ENCODE measurements at regions not wholly inside any gene's neighbourhood (a gene's known extent, or its start where the extent isn't known, plus 50 kb on each side); places are given as distances from the start of the nearest gene placed in this dataset.
"Not testable (repeated sequence)": the region's sequence is repeated elsewhere in the genome, so short reads cannot be mapped to it uniquely, and the experiment has no call there.

- DNase-seq, result no peak
- POLR2A ChIA-PET, result no interaction called here
- H3K36me3 ChIP-seq (ENCODE audit: control insufficient read depth in 4 of 4, insufficient read depth in 4 of 4, low read length in 3 of 4), result no peaks in the 10 kb centered on the region
- H3K4me1 ChIP-seq (ENCODE audit: control extremely low read depth in 1 of 4, control insufficient read depth in 4 of 4, insufficient read depth in 4 of 4, low read length in 3 of 4), result peaks cover 0 to 22% (median 10%) of the 10 kb centered on the region in 4 experiments
- WGBS (ENCODE audit: insufficient coverage), result 80% methylated on average over 1 of the region's 2 CpGs
- no peak overlapping the region for H3K27ac ChIP-seq (ENCODE audit: insufficient read depth in 1 of 2, low read depth in 1 of 2, low read length in 2 of 2, poor library complexity in 1 of 2, severe bottlenecking in 2 of 2)
- no peaks in the 10 kb centered on the region for H3K9me3 ChIP-seq (ENCODE audit: control extremely low read depth in 1 of 5, control insufficient read depth in 4 of 5, insufficient read depth in 2 of 5, low read depth in 1 of 5, low read length in 4 of 5)
- H3K4me3 ChIP-seq (ENCODE audit: control insufficient read depth in 1 of 7, extremely low read depth in 1 of 7, insufficient read depth in 4 of 7, low read depth in 2 of 7, low read length in 6 of 7), result no peak overlapping the region
- CTCF ChIA-PET, result no interaction called here
- H3K27me3 ChIP-seq (replicated peaks in 2 of 5; ENCODE audit: control insufficient read depth in 4 of 5, insufficient read depth in 5 of 5, low read length in 4 of 5), result no peaks in the 10 kb centered on the region
These were observed 73.4 kb downstream of the FGD2 start for GRCh38 chr6:37078814-37079213.

GRCh38 chr6:37081042-37081607 is 75.7 kb downstream of the FGD2 start:
- peaks cover 2 to 33% (median 10%) of the 10 kb centered on the region in 4 experiments for H3K4me1 ChIP-seq (ENCODE audit: control extremely low read depth in 1 of 4, control insufficient read depth in 4 of 4, insufficient read depth in 4 of 4, low read length in 3 of 4)
- no peaks in the 10 kb centered on the region for H3K27me3 ChIP-seq (replicated peaks in 2 of 5; ENCODE audit: control insufficient read depth in 4 of 5, insufficient read depth in 5 of 5, low read length in 4 of 5)
- no peaks in the 10 kb centered on the region for H3K36me3 ChIP-seq (ENCODE audit: control insufficient read depth in 4 of 4, insufficient read depth in 4 of 4, low read length in 3 of 4)
- ChIA-PET CTCF (interaction anchor here (1.1 to 2.0 kb wide), 2 partner anchors 12 to 30 kb away, joined by 3 to 4 read pairs; no protein-coding TSS in a partner anchor), POLR2A (no interaction called here)
- no peak overlapping the region for H3K27ac ChIP-seq (ENCODE audit: insufficient read depth in 1 of 2, low read depth in 1 of 2, low read length in 2 of 2, poor library complexity in 1 of 2, severe bottlenecking in 2 of 2)
- WGBS (ENCODE audit: insufficient coverage), result 100% methylated on average over 5 of the region's 7 CpGs
- no peak for DNase-seq
- no peaks in the 10 kb centered on the region for H3K9me3 ChIP-seq (ENCODE audit: control extremely low read depth in 1 of 5, control insufficient read depth in 4 of 5, insufficient read depth in 2 of 5, low read depth in 1 of 5, low read length in 4 of 5)
- no peak overlapping the region for H3K4me3 ChIP-seq (ENCODE audit: control insufficient read depth in 1 of 7, extremely low read depth in 1 of 7, insufficient read depth in 4 of 7, low read depth in 2 of 7, low read length in 6 of 7)

DNA sequence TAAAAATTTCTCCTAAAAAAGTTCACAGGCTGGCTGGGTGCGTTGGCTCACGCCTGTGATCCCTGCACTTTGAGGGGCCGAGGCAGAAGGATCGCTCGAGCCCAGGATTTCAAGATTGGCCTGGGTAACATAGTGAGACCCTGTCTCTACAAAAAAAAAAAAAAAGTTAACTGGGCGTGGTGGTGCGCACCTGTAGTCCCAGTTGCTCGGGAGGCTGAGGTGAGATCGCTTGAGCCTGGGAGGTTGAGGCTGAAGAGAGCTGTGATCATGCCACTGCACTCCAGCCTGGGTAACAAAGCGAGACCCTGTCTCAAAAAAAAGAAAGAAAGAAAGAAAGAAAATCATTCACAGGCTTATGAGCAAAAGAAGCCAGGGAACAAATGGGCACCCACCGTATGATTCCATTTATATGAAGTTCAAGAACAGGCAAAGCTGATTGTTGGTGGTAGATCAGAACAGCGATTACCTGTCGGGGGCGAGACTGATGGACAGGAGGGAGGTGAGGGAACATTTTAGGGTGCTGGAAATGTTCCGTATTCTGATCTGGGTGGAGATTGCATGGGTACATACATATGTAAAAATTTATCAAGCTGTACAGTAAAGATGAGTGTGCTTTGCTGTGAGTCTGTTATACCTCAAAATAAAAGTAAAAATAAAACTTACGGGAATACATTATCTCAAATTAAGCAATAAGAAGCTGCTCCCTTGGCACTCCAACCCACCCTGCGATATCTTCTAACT is 77.1 kb downstream of the FGD2 start:
- ChIA-PET CTCF (interaction anchor here (1.3 to 2.0 kb wide), 3 partner anchors 31 to 65 kb away, joined by 3 to 4 read pairs (median 3); no protein-coding TSS in a partner anchor), POLR2A (no interaction called here)
- Histone ChIP-seq H3K4me1 (ENCODE audit: control extremely low read depth in 1 of 4, control insufficient read depth in 4 of 4, insufficient read depth in 4 of 4, low read length in 3 of 4) (peaks cover 2 to 33% (median 10%) of the 10 kb centered on the region in 4 experiments), H3K4me3 (ENCODE audit: control insufficient read depth in 1 of 7, extremely low read depth in 1 of 7, insufficient read depth in 4 of 7, low read depth in 2 of 7, low read length in 6 of 7) (no peak overlapping the region), H3K27ac (ENCODE audit: insufficient read depth in 1 of 2, low read depth in 1 of 2, low read length in 2 of 2, poor library complexity in 1 of 2, severe bottlenecking in 2 of 2) (no peak overlapping the region), H3K9me3 (ENCODE audit: control extremely low read depth in 1 of 5, control insufficient read depth in 4 of 5, insufficient read depth in 2 of 5, low read depth in 1 of 5, low read length in 4 of 5) (no peaks in the 10 kb centered on the region), H3K27me3 (replicated peaks in 2 of 5; ENCODE audit: control insufficient read depth in 4 of 5, insufficient read depth in 5 of 5, low read length in 4 of 5) (no peaks in the 10 kb centered on the region), H3K36me3 (ENCODE audit: control insufficient read depth in 4 of 4, insufficient read depth in 4 of 4, low read length in 3 of 4) (no peaks in the 10 kb centered on the region)
- no peak for DNase-seq
- WGBS (ENCODE audit: insufficient coverage), result 98% methylated on average over 9 of the region's 17 CpGs

GRCh38 chr6:37083243-37084138 is 78.0 kb downstream of the FGD2 start:
- Histone ChIP-seq H3K27me3 (replicated peaks in 2 of 5; ENCODE audit: control insufficient read depth in 4 of 5, insufficient read depth in 5 of 5, low read length in 4 of 5) (no peaks in the 10 kb centered on the region), H3K4me3 (ENCODE audit: control insufficient read depth in 1 of 7, extremely low read depth in 1 of 7, insufficient read depth in 4 of 7, low read depth in 2 of 7, low read length in 6 of 7) (peak overlapping the region in 1 of 7 experiments; percentile 23), H3K27ac (ENCODE audit: insufficient read depth in 1 of 2, low read depth in 1 of 2, low read length in 2 of 2, poor library complexity in 1 of 2, severe bottlenecking in 2 of 2) (peak overlapping the region in 1 of 2 experiments; percentile 31), H3K36me3 (ENCODE audit: control insufficient read depth in 4 of 4, insufficient read depth in 4 of 4, low read length in 3 of 4) (no peaks in the 10 kb centered on the region), H3K4me1 (ENCODE audit: control extremely low read depth in 1 of 4, control insufficient read depth in 4 of 4, insufficient read depth in 4 of 4, low read length in 3 of 4) (peaks cover 2 to 33% (median 10%) of the 10 kb centered on the region in 4 experiments), H3K9me3 (ENCODE audit: control extremely low read depth in 1 of 5, control insufficient read depth in 4 of 5, insufficient read depth in 2 of 5, low read depth in 1 of 5, low read length in 4 of 5) (no peaks in the 10 kb centered on the region)
- POLR2A ChIA-PET, result interaction anchor here (0.8 kb wide), 1 partner anchor 14 kb away, joined by 3 read pairs; no protein-coding TSS in a partner anchor
- WGBS (ENCODE audit: insufficient coverage), result 61% methylated on average over 13 of the region's 14 CpGs
- CTCF ChIA-PET, result interaction anchor here (0.8 to 2.0 kb wide), 8 partner anchors 10 to 88 kb away, joined by 3 to 4 read pairs (median 3); no protein-coding TSS in a partner anchor
- peak in 2 of 3 donors; percentile 25 to 27 for DNase-seq

DNA sequence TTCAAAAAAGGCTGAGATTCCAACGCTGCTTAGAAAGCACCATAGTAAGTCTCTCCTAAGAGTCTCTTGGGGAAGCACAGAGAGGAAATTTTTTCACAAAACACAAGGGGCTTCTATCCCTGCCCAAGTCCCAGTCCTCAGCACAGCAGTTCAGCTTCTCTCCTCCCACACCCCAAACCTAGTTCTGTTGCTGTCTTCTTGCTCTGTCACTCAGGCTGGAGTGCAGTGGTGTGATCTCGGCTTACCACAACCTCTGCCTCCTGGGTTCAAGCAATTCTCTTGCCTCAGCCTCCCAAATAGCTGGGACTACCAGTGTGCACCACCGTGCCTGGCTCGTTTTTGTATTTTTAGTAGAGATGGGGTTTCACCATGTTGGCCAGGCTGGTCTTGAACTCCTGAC is 79.2 kb downstream of the FGD2 start:
- H3K27me3 ChIP-seq (replicated peaks in 2 of 5; ENCODE audit: control insufficient read depth in 4 of 5, insufficient read depth in 5 of 5, low read length in 4 of 5); DNase-seq; H3K4me3 ChIP-seq (ENCODE audit: control insufficient read depth in 1 of 7, extremely low read depth in 1 of 7, insufficient read depth in 4 of 7, low read depth in 2 of 7, low read length in 6 of 7); H3K27ac ChIP-seq (ENCODE audit: insufficient read depth in 1 of 2, low read depth in 1 of 2, low read length in 2 of 2, poor library complexity in 1 of 2, severe bottlenecking in 2 of 2); H3K36me3 ChIP-seq (ENCODE audit: control insufficient read depth in 4 of 4, insufficient read depth in 4 of 4, low read length in 3 of 4); H3K9me3 ChIP-seq (ENCODE audit: control extremely low read depth in 1 of 5, control insufficient read depth in 4 of 5, insufficient read depth in 2 of 5, low read depth in 1 of 5, low read length in 4 of 5): not testable (repeated sequence)
- POLR2A ChIA-PET, result interaction anchor here (0.8 kb wide), 1 partner anchor 13 kb away, joined by 3 read pairs; no protein-coding TSS in a partner anchor
- H3K4me1 ChIP-seq (ENCODE audit: control extremely low read depth in 1 of 4, control insufficient read depth in 4 of 4, insufficient read depth in 4 of 4, low read length in 3 of 4), result peaks cover 2 to 33% (median 10%) of the 10 kb centered on the region in 4 experiments
- WGBS (ENCODE audit: insufficient coverage), result 100% methylated on average over 2 of the region's 4 CpGs
- CTCF ChIA-PET, result interaction anchor here (0.9 to 1.2 kb wide), 4 partner anchors 12 to 87 kb away, joined by 3 to 4 read pairs (median 3); no protein-coding TSS in a partner anchor

- Histone ChIP-seq H3K9me3 (ENCODE audit: control extremely low read depth in 1 of 5, control insufficient read depth in 4 of 5, insufficient read depth in 2 of 5, low read depth in 1 of 5, low read length in 4 of 5) (no peaks in the 10 kb centered on the region), H3K4me3 (ENCODE audit: control insufficient read depth in 1 of 7, extremely low read depth in 1 of 7, insufficient read depth in 4 of 7, low read depth in 2 of 7, low read length in 6 of 7) (no peak overlapping the region), H3K4me1 (ENCODE audit: control extremely low read depth in 1 of 4, control insufficient read depth in 4 of 4, insufficient read depth in 4 of 4, low read length in 3 of 4) (peaks cover 2 to 33% (median 10%) of the 10 kb centered on the region in 4 experiments), H3K36me3 (ENCODE audit: control insufficient read depth in 4 of 4, insufficient read depth in 4 of 4, low read length in 3 of 4) (no peaks in the 10 kb centered on the region), H3K27me3 (replicated peaks in 2 of 5; ENCODE audit: control insufficient read depth in 4 of 5, insufficient read depth in 5 of 5, low read length in 4 of 5) (no peaks in the 10 kb centered on the region), H3K27ac (ENCODE audit: insufficient read depth in 1 of 2, low read depth in 1 of 2, low read length in 2 of 2, poor library complexity in 1 of 2, severe bottlenecking in 2 of 2) (no peak overlapping the region)
- POLR2A ChIA-PET, result no interaction called here
- no peak for DNase-seq
- WGBS (ENCODE audit: insufficient coverage), result 98% methylated on average over 5 of the region's 7 CpGs
- CTCF ChIA-PET, result interaction anchor here (0.9 to 1.5 kb wide), 5 partner anchors 10 to 56 kb away, joined by 3 to 4 read pairs (median 4); no protein-coding TSS in a partner anchor
These were observed 79.7 kb downstream of the FGD2 start for GRCh38 chr6:37085198-37085597.

Measured in common myeloid progenitor, CD34-positive (primary cell).